Thyroid gland (tissue), 4 donors: ENCODE measurements at regions not wholly inside any gene's neighbourhood (a gene's known extent, or its start where the extent isn't known, plus 50 kb on each side); places are given as distances from the start of the nearest gene placed in this dataset.

Source experiments
- CTCF ChIP-seq, 6 experiments: fragments of 200-600 bp in 3 of 6; fragments of 450-650 bp in 3 of 6; sonication (generic) in 3 of 6; IDR thresholded peaks; one replicate each; pipeline ENCODE4 v1.5.1; 2016 to 2019; ENCODE audit warnings: antibody characterized with exemption in 6 of 6, mild to moderate bottlenecking in 2 of 6, inconsistent platforms in 1 of 6, moderate library complexity in 1 of 6
- POLR2A ChIP-seq, 2 donors: fragments of 450-650 bp; IDR thresholded peaks; one replicate each; pipeline ENCODE4 v1.6.1; 2017; ENCODE audit warnings: antibody characterized with exemption in 2 of 2, mild to moderate bottlenecking in 2 of 2, moderate library complexity in 1 of 2

GRCh38 chr12:111196532-111196931 is 172.4 kb downstream of the PHETA1 start:
- no peak for TF ChIP-seq CTCF (IDR thresholded peaks at IDR 0.05)
- TF ChIP-seq POLR2A (IDR thresholded peaks at IDR 0.05): no peak
